GM13976 (cell line): ENCODE measurements at regions not wholly inside any gene's neighbourhood (a gene's known extent, or its start where the extent isn't known, plus 50 kb on each side); places are given as distances from the start of the nearest gene placed in this dataset.

Experiments
- DNase-seq: peaks from one replicate; pipeline ENCODE4 v3.0.0; 2012; ENCODE audit warnings: low spot score
- in situ Hi-C: fragments of 300-500 bp; cut with MboI; formaldehyde crosslinking; loops from one replicate; pipeline ENCODE4 v1.12.0; 2022; ENCODE audit warnings: low sequenced_read_pairs, mixed read lengths, inconsistent platforms; ENCODE audit not compliant: unreplicated experiment
- TF ChIP-seq, protein P1 (sequence below): IDR thresholded peaks from 2 replicates; pipeline ENCODE4 v1.5.1; 2012; ENCODE audit warnings: borderline replicate concordance, mild to moderate bottlenecking; ENCODE audit not compliant: insufficient read depth; ENCODE audit errors: extremely low read depth, missing control alignments, control extremely low read depth

DNA sequence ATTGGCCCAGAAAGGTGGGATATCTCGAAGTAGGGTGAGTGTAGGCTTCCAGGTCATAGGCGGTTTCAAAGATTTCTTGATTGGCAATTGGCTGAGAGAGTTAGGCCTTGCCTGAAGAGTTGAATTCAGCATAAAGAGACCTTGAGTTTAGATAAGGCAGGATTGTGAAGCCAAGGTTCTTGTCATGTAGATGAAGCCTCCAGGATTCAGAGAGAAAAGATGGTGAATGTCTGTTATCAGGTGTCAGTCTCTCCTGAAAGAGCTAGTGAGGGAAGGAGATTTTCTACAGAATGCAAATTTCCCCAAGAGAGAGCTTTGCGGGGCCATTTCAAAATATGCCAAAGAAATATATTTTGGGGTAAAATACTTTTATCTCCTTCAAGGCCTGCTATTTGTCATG lies 217.0 kb upstream of the TLE3 start:
- TF ChIP-seq, protein P1, sequence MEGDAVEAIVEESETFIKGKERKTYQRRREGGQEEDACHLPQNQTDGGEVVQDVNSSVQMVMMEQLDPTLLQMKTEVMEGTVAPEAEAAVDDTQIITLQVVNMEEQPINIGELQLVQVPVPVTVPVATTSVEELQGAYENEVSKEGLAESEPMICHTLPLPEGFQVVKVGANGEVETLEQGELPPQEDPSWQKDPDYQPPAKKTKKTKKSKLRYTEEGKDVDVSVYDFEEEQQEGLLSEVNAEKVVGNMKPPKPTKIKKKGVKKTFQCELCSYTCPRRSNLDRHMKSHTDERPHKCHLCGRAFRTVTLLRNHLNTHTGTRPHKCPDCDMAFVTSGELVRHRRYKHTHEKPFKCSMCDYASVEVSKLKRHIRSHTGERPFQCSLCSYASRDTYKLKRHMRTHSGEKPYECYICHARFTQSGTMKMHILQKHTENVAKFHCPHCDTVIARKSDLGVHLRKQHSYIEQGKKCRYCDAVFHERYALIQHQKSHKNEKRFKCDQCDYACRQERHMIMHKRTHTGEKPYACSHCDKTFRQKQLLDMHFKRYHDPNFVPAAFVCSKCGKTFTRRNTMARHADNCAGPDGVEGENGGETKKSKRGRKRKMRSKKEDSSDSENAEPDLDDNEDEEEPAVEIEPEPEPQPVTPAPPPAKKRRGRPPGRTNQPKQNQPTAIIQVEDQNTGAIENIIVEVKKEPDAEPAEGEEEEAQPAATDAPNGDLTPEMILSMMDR: no peak
- in situ Hi-C loops: no loop called here
- DNase-seq: no peak

DNA sequence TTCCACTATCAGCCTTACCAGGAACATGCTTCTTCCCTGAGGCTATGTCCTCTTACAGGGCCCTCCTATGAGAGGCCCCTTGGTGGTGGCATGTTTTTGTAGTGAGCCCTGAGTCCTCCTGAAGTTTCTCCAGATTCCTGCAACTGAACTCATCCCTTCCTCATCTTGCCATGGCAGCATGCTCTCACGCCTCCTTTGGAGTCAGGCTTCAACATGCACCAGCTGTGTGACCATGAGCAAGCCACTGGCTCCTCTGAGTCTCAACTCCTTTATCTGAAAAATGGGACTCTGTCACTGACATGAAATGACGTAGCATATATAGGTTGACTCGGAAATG lies 216.3 kb upstream of the TLE3 start:
- TF ChIP-seq, protein P1: no peak
- in situ Hi-C loops: no loop called here
- no peak for DNase-seq

DNA sequence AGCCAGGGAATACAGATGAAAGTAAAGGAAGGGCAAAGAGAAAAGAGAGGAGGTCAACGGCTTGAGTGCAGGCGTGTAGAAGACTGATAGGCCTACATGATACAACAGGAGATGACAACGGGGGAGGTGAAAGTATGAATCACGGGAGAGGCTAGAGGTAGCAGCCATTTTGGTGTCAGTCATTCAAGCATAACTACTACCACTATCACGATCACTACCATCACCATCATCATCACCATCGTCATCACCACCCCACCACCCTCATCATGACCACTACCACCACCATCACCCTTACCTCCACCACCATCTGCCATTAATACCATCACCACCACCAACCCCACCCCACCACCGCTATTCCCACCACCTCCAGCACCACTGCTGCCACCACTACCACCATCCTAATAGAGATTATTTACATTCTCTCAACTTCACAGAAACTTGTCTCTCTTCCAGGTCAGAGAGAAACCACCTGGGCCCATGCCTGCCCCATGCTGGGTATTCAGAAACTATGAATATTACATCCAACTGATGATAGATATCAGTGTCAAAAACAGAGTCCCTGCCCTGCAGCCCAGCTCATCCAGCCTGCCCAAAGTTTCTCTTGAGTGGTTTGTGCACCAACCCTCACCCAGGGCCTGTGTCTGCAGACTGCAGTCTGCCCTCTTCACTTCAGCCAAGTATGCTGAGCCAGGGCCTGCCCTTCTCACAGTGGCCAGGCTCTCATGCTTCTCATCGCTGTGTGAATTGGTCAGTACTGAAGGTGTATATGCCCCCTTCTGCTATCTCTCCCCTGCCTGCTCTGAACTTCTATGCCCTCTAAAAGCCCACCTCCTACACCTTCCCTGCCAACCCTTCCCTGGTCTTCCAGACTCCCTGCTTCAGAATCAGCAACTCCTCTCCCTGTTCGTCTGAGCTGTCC lies 215.6 kb upstream of the TLE3 start:
- in situ Hi-C loops: no loop called here
- TF ChIP-seq, protein P1: no peak
- DNase-seq: no peak

DNA sequence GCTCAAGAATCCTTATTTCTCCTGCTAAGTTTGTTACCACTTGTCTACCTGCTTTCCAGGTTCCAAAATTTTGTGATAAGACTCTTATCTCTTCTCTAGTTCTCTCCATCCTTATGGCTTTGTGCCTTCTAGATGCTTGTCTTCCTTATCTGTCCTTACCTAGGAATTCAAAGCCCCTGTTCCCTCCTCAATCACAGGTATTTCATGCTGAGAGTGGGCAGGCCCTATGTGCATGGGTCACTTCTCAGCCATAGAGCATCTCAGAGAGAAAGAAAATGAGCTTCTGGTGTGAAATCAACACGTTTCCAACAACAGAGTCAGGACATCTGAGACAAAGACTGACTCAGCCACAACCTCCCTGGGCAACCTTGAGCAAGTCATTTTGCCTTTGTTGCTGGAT lies 214.1 kb upstream of the TLE3 start:
- in situ Hi-C loops: no loop called here
- TF ChIP-seq, protein P1: no peak
- DNase-seq: no peak

DNA sequence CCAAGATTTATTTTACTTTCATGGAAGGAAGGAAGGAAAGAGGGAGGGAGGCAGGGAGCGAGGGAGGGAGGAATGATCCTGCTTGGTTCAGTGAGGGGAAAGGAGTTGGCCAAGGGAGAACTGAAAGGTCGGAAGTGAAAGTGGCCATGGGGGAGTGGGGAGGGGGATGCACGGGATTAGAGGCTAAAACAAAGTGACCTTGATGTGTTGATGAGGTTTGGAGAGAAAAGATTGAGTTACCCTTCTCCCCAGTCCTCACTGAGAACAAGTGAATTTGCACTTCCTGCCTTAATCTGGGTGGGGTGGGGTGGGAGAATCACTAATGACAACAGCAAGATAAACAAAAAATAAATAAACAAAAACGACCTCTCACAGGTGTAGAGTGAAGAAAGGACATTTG lies 212.0 kb upstream of the TLE3 start:
- TF ChIP-seq, protein P1: no peak
- in situ Hi-C loops: no loop called here
- DNase-seq: no peak

DNA sequence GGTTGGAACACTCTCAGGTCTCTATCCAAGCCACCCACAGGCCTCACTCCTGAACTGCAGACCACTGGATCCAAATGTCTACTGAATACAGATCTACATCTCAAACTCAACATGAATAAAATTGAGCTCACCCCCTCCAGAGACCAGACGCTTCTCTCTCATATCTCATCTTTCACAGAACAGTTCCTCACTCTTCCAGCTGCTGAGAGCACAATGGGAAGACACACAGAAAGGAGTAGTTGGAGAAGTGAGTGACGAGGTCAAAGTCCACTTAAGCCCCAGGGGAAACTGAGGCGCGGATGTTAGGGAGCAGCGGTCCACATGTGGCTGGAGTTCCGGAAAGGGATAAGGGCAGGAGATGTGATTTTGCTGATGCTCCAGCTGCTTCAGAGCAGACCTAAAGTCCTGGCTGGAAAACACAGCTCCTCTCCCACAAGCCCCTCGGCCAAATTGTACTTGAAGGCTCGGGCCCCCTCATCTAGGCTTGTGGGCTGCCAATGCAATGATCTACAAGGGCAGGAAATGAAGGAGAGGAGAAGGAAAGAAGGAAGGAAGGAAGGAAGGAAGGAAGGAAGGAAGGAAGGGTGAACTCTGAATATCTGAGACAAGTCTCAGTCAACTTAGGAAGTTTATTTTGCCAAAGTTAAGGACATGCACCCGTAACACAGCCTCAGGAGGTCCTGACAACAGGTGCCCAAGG lies 211.2 kb upstream of the TLE3 start:
- no peak for DNase-seq
- in situ Hi-C loops: no loop called here
- TF ChIP-seq, protein P1: no peak
